Breast epithelium (tissue), 3 donors: ENCODE measurements at regions not wholly inside any gene's neighbourhood (a gene's known extent, or its start where the extent isn't known, plus 50 kb on each side); places are given as distances from the start of the nearest gene placed in this dataset.

Experiments used
- POLR2A ChIP-seq: fragments of 450-650 bp; IDR thresholded peaks from one replicate; pipeline ENCODE4 v1.6.1; 2016; ENCODE audit warnings: antibody characterized with exemption, mild to moderate bottlenecking, moderate library complexity
- POLR2AphosphoS5 ChIP-seq, 3 donors: sonication (generic); formaldehyde crosslinking; IDR thresholded peaks; one replicate each; pipeline ENCODE4 v1.6.1; 2017; ENCODE audit warnings: antibody characterized with exemption in 3 of 3
- TF ChIP-seq, protein P1 (sequence below), 3 donors: fragments of 450-650 bp; IDR thresholded peaks; one replicate each; pipeline ENCODE4 v1.5.1; 2016 to 2017; ENCODE audit warnings: antibody characterized with exemption in 3 of 3, mild to moderate bottlenecking in 3 of 3, moderate library complexity in 3 of 3

- TF ChIP-seq, protein P1, sequence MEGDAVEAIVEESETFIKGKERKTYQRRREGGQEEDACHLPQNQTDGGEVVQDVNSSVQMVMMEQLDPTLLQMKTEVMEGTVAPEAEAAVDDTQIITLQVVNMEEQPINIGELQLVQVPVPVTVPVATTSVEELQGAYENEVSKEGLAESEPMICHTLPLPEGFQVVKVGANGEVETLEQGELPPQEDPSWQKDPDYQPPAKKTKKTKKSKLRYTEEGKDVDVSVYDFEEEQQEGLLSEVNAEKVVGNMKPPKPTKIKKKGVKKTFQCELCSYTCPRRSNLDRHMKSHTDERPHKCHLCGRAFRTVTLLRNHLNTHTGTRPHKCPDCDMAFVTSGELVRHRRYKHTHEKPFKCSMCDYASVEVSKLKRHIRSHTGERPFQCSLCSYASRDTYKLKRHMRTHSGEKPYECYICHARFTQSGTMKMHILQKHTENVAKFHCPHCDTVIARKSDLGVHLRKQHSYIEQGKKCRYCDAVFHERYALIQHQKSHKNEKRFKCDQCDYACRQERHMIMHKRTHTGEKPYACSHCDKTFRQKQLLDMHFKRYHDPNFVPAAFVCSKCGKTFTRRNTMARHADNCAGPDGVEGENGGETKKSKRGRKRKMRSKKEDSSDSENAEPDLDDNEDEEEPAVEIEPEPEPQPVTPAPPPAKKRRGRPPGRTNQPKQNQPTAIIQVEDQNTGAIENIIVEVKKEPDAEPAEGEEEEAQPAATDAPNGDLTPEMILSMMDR (IDR thresholded peaks at IDR 0.05), result no peak
- no peak for TF ChIP-seq POLR2AphosphoS5 (IDR thresholded peaks at IDR 0.05)
- TF ChIP-seq POLR2A, result no peak
Measured at GRCh38 chr14:65800694-65801093, 388.2 kb downstream of the FUT8 start.
